ENCODE measurements at regions not wholly inside any gene's neighbourhood (a gene's known extent, or its start where the extent isn't known, plus 50 kb on each side); places are given as distances from the start of the nearest gene placed in this dataset.
"Not testable (repeated sequence)": the region's sequence is repeated elsewhere in the genome, so short reads cannot be mapped to it uniquely, and the experiment has no call there.

GRCh38 chr5:143634689-143635088, 177.3 kb upstream of the HMHB1 start:
- no peak overlapping the region for H3K27ac ChIP-seq (ENCODE audit: insufficient read depth, low read length)
- H3K4me2 ChIP-seq (ENCODE audit: extremely low read depth, insufficient read depth, low read length), result no peak overlapping the region
- no peaks in the 10 kb centered on the region for H3K27me3 ChIP-seq (ENCODE audit: control insufficient read depth, insufficient read depth, low read length)
- peaks cover 8% of the 10 kb centered on the region for H3K4me1 ChIP-seq (ENCODE audit: control insufficient read depth, extremely low read depth, insufficient read depth, low read length)
- no peak overlapping the region for H3K4me3 ChIP-seq (replicated peaks in 1 of 4; ENCODE audit: control extremely low read depth in 1 of 4, insufficient read depth in 1 of 4, low read depth in 3 of 4, low read length in 4 of 4)
- TF ChIP-seq EZH2 (IDR thresholded peaks at IDR 0.05; ENCODE audit: low read length, missing control alignments) (no peak), CTCF (conservative IDR thresholded peaks at IDR 0.05 in 1 of 2, IDR thresholded peaks at IDR 0.05 in 1 of 2; ENCODE audit: low read depth in 1 of 2, low read length in 2 of 2) (no peak)
- H4K20me1 ChIP-seq (ENCODE audit: control insufficient read depth, extremely low read depth, insufficient read depth, low read length), result no peaks in the 10 kb centered on the region
- H3K9me3 ChIP-seq (ENCODE audit: control insufficient read depth, insufficient read depth, low read depth, low read length), result no peaks in the 10 kb centered on the region
- no peak for DNase-seq (ENCODE audit: low read depth in 2 of 2)
- no peak overlapping the region for H2AFZ ChIP-seq (ENCODE audit: low read length)
- no peaks in the 10 kb centered on the region for H3K79me2 ChIP-seq (ENCODE audit: control insufficient read depth, insufficient read depth, low read length)
- no peak overlapping the region for H3K9ac ChIP-seq (ENCODE audit: insufficient read depth, low read length)
- no peaks in the 10 kb centered on the region for H3K36me3 ChIP-seq (ENCODE audit: control insufficient read depth, insufficient read depth, low read length)

- no peak overlapping the region for H3K4me2 ChIP-seq (ENCODE audit: extremely low read depth, insufficient read depth, low read length)
- peak overlapping the region; percentile 0 for H3K27ac ChIP-seq (ENCODE audit: insufficient read depth, low read length)
- no peaks in the 10 kb centered on the region for H4K20me1 ChIP-seq (ENCODE audit: control insufficient read depth, extremely low read depth, insufficient read depth, low read length)
- no peak overlapping the region for H3K9ac ChIP-seq (ENCODE audit: insufficient read depth, low read length)
- H3K9me3 ChIP-seq (ENCODE audit: control insufficient read depth, insufficient read depth, low read depth, low read length), result no peaks in the 10 kb centered on the region
- no peak for TF ChIP-seq CTCF (conservative IDR thresholded peaks at IDR 0.05 in 1 of 2, IDR thresholded peaks at IDR 0.05 in 1 of 2; ENCODE audit: low read depth in 1 of 2, low read length in 2 of 2)
- TF ChIP-seq EZH2 (IDR thresholded peaks at IDR 0.05; ENCODE audit: low read length, missing control alignments), result no peak
- H3K79me2 ChIP-seq (ENCODE audit: control insufficient read depth, insufficient read depth, low read length), result no peaks in the 10 kb centered on the region
- H3K27me3 ChIP-seq (ENCODE audit: control insufficient read depth, insufficient read depth, low read length), result no peaks in the 10 kb centered on the region
- no peak overlapping the region for H3K4me3 ChIP-seq (replicated peaks in 1 of 4; ENCODE audit: control extremely low read depth in 1 of 4, insufficient read depth in 1 of 4, low read depth in 3 of 4, low read length in 4 of 4)
- peak; percentile 48 to 75 for DNase-seq (ENCODE audit: low read depth in 2 of 2)
- no peaks in the 10 kb centered on the region for H3K4me1 ChIP-seq (ENCODE audit: control insufficient read depth, extremely low read depth, insufficient read depth, low read length)
- no peaks in the 10 kb centered on the region for H3K36me3 ChIP-seq (ENCODE audit: control insufficient read depth, insufficient read depth, low read length)
- no peak overlapping the region for H2AFZ ChIP-seq (ENCODE audit: low read length)
These were observed 181.9 kb upstream of the HMHB1 start for GRCh38 chr5:143629871-143630659.

- not testable (repeated sequence) for H3K4me1 ChIP-seq (ENCODE audit: control insufficient read depth, extremely low read depth, insufficient read depth, low read length); H3K27me3 ChIP-seq (ENCODE audit: control insufficient read depth, insufficient read depth, low read length); H3K79me2 ChIP-seq (ENCODE audit: control insufficient read depth, insufficient read depth, low read length); H3K9me3 ChIP-seq (ENCODE audit: control insufficient read depth, insufficient read depth, low read depth, low read length); DNase-seq (ENCODE audit: low read depth in 2 of 2); H3K9ac ChIP-seq (ENCODE audit: insufficient read depth, low read length); H3K36me3 ChIP-seq (ENCODE audit: control insufficient read depth, insufficient read depth, low read length); H3K4me2 ChIP-seq (ENCODE audit: extremely low read depth, insufficient read depth, low read length); H2AFZ ChIP-seq (ENCODE audit: low read length); H3K27ac ChIP-seq (ENCODE audit: insufficient read depth, low read length); H3K4me3 ChIP-seq (replicated peaks in 1 of 4; ENCODE audit: control extremely low read depth in 1 of 4, insufficient read depth in 1 of 4, low read depth in 3 of 4, low read length in 4 of 4); H4K20me1 ChIP-seq (ENCODE audit: control insufficient read depth, extremely low read depth, insufficient read depth, low read length)
These were observed 186.9 kb upstream of the HMHB1 start for GRCh38 chr5:143625048-143625447.

Data from fibroblast of lung (primary cell).